ACHN (cell line): ENCODE measurements at regions not wholly inside any gene's neighbourhood (a gene's known extent, or its start where the extent isn't known, plus 50 kb on each side); places are given as distances from the start of the nearest gene placed in this dataset.
"Not testable (repeated sequence)": the region's sequence is repeated elsewhere in the genome, so short reads cannot be mapped to it uniquely, and the experiment has no call there.

Experiments
- DNase-seq: peaks from one replicate; pipeline ENCODE4 v3.0.0-alpha.2; 2015
- in situ Hi-C: cut with HindIII; loops from 2 replicates; pipeline ENCODE4 v1.10.0; 2017; ENCODE audit warnings: low sequenced_read_pairs, low pct_ligation_motif_present, low pct_unique_long_range_greater_than_20kb

DNA sequence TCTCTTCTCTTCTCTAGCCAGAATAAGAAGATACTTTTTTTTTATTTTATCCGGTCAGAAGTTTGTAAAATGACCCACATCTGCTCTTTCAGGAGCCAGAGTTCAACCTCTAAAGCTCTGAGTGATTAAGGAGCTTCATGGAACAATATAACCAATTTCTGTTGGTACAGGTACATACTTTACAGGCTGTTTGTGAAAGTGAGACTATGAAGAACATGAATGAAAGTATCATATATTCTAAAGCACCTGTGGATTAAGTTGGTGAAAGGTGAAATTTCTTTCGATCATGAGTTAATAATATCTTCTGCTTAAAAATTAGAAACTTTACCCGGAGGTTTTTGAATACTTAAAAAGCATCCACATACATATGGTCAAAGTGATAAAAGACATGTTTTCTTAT is 65.2 kb downstream of the DMRT2 start:
- DNase-seq: no peak
- in situ Hi-C loops: no loop called here

GRCh38 chr9:1117439-1117838 is 67.3 kb downstream of the DMRT2 start:
- in situ Hi-C loops: no loop called here
- no peak for DNase-seq

DNA sequence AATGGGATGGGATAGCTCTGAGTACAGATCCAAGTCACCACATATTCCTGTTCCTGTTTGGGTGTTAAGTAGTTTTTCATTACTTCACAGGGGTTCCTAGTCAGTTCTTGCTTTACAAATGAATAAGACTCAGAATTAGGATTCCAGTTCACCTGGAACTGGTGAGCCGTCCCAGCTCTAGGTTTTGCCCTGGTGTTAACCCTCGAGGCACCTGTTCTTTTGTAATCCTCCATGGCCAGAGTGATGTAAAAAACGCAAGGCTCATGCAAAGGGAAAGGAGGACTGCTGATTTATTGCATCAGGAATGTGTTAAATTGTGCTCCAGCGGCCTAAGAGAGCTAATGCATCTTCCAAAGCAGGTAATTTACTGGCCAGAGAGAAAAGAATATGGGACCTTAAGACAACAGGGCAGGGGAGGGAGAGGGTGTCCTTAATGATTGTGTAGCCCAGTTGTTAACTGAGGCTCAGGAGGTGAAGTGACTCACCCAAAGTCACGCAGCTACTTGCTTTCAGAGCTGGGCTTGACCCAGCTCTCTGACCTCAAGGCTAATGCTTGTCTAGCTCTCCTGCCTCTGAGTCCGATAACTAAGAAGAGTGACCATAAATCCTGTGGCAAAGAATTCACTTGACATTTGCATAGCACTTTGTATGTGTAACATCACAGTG is 70.5 kb downstream of the DMRT2 start:
- in situ Hi-C loops: no loop called here
- no peak for DNase-seq

DNA sequence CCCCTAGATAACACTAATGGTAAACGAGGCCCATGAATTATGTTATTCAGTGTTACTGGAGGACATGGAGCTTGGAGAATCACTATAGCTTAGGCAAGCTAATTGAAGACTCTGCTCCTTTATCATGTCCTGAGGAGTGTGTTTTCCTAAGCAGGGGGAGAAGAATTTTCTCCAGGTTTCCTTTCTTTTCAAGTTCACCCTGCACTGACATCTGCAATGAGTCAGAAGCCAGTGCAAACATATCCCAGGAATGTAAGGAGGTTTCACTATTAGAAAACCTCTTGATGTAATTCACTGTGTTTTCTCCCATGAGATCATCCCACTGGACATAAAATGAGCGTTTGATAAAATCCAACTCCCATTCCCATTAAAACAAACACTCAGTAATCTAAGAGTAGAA is 75.6 kb downstream of the DMRT2 start:
- DNase-seq: no peak
- in situ Hi-C loops: no loop called here

GRCh38 chr9:1128046-1128445 is 77.9 kb downstream of the DMRT2 start:
- DNase-seq: no peak
- in situ Hi-C loops: no loop called here

DNA sequence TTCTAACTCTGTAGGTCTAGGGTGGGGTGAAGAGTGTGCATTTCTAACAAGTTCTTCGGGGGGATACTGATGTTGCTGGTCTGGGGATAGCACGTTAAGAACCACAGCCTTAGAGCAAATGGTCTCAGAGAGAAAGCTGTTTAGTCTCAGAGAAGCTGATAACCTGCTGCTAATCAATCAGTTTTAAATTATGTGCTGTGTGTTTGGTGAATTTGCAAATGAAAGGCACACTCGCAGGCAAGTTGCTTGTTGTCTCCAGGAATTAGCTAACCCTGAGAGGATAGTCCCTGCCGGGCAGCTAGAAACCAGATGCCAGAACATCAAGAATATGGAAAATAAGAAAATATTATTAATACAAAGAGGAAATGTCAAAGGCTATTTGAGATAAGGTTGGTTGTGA is 79.2 kb downstream of the DMRT2 start:
- in situ Hi-C loops: no loop called here
- no peak for DNase-seq

- in situ Hi-C loops: no loop called here
- no peak for DNase-seq
Observed at GRCh38 chr9:1140057-1140456, 89.9 kb downstream of the DMRT2 start.

GRCh38 chr9:1151691-1152090 is 101.5 kb downstream of the DMRT2 start:
- DNase-seq: no peak
- in situ Hi-C loops: no loop called here

DNA sequence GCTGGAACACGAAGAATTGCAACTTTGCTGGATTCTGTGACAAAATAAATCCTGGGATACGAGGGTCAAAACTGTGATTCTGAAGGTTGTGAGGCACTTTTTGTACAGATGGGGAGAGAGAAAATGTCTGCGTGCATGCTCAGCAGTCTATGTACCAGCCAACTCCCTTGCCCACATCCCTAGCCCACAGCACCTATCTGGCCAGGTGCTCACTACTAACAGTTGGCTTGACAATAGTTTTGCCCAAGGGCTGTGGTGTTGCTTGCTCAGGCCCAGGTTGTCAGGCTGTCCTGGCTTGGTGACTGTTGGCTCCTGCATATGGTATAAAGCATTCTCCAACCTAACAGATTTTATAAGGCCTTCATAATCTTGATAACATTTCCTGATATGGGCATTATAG is 102.0 kb downstream of the DMRT2 start:
- in situ Hi-C loops: no loop called here
- no peak for DNase-seq

DNA sequence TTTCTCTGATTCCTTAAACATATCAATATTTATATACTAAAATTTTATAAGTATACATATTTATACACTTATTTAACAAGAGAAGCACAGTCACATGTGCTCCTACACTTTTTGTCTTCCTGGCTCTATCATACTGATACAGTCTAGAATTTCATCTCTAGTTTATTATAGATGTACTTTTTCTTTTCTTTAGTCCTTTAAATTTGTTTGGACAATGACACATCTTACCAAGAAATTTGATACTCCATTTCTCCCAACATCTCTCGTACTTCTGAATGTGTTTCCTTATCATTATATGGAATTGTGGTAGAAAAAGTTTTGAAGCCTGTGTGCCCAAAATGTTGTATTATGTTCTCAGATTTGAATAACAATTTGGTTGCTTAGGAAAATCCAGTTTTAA is 104.6 kb downstream of the DMRT2 start:
- no peak for DNase-seq
- in situ Hi-C loops: no loop called here

GRCh38 chr9:1155602-1156001 is 105.4 kb downstream of the DMRT2 start:
- DNase-seq: no peak
- in situ Hi-C loops: no loop called here

- in situ Hi-C loops: no loop called here
- DNase-seq: no peak
Observed at GRCh38 chr9:1156794-1157550, 106.8 kb downstream of the DMRT2 start.

- no peak for DNase-seq
- in situ Hi-C loops: no loop called here
Observed at GRCh38 chr9:1157836-1158235, 107.7 kb downstream of the DMRT2 start.

GRCh38 chr9:1170918-1171317 is 120.8 kb downstream of the DMRT2 start:
- DNase-seq: no peak
- in situ Hi-C loops: no loop called here

GRCh38 chr9:1171546-1171945 is 121.4 kb downstream of the DMRT2 start:
- no peak for DNase-seq
- in situ Hi-C loops: no loop called here

DNA sequence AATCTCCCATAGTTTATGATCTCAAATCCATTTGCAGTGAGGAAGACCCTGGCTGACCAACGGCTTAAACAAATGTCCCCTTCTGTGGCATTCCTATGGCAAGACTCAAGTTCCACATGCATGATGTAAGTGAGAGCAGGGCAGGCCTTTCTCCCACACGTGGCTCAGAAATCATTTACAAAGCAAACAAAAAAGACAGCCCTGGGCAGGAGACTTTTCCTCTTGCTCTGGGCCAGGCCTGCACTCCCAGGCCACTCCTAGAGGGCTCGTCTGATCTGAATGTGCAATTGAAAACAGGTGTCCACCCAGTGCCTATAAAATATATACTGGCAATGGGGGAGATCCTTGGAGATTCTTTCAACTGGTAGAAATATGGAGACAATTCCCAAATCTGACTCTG is 123.1 kb downstream of the DMRT2 start:
- in situ Hi-C loops: no loop called here
- no peak for DNase-seq

DNA sequence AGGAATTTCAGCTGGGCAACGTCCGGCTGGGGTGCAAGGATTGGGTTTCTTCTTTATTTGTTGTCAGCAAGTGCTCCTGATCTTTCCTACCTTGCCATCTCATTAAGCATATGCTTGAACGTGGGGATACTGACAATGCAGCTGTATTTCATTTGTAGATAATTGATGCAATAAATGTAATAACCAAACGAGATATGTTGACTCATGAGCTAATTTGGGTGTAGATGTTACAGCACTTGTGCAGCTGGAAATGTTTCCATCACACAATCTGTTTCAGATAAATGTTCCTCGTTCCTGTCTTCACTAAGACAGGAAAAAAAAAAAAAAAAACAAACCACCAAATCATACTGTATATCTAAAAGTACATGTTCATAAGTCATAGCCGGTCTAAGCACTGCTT is 123.8 kb downstream of the DMRT2 start:
- DNase-seq: no peak
- in situ Hi-C loops: no loop called here

DNA sequence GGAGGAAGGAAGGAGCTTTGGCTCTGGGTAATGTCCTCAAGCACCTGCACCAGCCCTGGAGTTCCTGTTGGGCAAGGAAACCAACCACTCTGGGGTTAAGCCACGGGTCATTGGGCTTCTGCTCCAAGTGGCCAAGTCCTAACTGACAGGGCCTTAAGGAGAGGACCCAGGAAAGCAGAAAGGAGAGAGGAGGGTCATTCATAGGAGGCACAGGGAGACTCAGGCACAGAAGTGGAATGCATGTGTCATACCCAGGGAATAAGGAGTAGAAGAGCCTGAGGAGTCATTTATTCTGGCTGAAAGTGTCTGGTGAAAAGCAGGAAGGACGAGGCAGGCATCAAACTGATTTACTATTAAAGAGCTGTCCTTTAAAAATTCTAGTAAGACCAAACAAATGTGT is 129.2 kb downstream of the DMRT2 start:
- DNase-seq: no peak
- in situ Hi-C loops: no loop called here

DNA sequence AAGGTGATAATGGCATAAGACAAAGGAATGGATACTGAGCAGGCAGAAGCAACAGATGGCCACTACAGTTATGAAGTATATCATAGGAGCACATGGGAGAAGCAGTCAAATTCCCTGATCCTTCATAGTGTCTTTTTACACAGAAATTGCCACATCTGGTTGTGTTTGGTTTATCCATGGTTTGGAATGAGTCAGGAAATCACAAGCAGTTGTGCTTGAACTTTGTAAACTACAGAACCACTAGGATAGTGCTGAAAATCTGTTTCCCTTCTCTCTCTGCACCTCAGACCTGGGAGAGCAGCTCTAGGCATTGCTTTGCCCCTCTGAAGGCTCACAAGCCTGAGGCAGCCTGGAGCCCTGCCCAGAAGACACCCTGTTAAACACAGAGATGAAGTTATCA is 134.0 kb downstream of the DMRT2 start:
- DNase-seq: no peak
- in situ Hi-C loops: no loop called here

DNA sequence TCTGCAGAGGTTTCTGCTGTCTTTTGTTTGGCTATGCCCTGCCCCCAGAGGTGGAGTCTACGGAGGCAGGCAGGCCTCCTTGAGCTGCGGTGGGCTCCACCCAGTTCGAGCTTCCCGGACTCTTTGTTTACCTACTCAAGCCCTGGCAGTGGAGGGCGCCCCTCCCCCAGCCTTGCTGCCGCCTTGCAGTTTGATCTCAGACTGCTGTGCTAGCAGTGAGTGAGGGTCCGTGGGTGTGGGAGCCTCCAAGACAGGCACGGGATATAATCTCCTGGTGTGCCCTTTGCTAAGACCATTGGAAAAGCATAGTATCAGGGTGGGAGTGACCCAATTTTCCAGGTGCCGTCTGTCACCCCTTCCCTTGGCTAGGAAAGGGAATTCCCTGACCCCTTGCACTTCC is 137.0 kb downstream of the DMRT2 start:
- in situ Hi-C loops, DNase-seq: not testable (repeated sequence)
